ENCODE measurements at regions not wholly inside any gene's neighbourhood (a gene's known extent, or its start where the extent isn't known, plus 50 kb on each side); places are given as distances from the start of the nearest gene placed in this dataset.

DNA sequence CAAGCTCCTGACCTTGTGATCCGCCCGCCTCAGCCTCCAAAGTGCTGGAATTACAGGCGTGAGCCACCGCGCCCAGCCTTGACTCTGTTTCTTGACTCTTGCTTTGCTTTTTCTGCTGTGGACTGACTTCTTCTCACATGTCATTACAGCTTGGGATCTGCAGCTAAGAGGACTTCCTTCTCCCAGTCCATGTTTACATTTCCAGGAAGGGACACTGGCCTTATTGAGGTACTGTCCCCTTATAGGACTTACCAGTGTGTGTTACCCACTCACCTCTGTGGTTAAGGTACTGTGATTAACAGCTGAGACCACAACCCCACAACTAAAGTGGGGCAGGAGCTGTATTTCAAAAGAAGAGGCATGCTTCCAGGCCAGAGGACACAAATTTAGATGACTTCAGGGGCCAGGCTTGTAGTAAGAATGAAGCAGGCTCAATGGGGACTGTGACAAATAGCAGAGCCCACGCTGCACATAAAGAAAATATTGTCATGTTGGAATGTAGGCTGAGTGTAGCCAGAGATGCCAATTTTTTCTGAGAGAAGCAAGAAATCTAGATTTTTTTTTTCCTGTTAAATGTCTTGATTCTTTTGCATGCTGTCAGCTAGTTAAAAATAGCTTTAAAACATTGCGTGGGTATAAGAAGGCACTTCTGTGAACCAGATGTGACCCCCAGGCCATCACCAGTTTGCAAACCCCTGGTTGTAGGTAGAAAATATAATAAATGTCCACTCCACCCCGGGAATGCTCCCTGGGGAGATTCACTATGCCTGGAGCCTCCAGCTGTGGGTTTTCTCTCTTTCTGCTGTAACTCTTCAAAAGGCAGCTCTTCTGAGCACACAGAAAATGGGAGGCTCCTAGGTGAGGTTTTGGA is 75.0 kb downstream of the PTPDC1 start:
- DNase-seq (ENCODE audit: low read depth): no peak

DNA sequence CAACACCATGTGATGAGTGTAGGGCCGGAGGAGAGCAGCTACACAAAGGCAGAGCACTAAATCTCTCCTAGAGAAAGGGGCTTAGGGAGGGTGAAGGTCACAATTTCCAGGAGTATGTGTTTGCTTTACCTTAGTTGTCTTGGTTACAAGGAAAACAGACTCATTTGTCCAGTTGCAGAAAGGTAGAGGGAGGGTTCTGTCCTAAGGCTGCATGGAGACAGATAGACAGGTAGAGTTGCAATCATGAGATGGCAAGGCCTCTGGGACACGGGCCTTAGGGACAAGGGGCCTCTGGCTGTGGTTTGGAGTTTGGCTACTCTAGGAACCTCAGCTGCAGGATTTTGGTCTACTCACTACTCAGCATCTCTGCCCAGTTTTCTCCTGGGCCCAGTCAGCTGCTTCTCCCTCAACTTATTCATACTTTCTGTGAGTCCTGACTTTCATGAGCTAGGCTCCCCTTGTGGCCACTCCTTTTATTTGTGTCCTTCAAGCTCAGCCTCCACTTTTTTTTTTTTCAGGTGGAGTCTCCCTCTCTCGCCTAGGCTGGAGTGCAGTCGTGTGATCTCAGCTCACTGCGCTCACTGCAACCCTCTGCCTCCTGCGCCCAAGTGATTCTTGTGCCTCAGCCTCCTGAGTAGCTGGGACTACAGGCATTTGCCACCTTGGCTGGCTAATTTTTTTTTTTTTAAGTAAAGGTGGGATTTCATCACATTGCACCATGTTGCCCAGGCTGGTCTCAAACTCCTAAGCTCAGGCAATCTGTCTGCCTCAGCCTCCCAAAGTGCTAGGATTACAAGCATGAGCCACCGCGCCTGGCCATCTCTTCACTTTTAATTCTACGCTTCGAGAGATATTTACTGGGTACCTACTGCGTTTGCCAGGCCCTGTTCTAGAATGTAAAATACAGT is 76.6 kb downstream of the PTPDC1 start:
- no peak for DNase-seq (ENCODE audit: low read depth)

GRCh38 chr9:94161673-94162072 is 77.4 kb downstream of the PTPDC1 start:
- DNase-seq (ENCODE audit: low read depth): no peak

DNA sequence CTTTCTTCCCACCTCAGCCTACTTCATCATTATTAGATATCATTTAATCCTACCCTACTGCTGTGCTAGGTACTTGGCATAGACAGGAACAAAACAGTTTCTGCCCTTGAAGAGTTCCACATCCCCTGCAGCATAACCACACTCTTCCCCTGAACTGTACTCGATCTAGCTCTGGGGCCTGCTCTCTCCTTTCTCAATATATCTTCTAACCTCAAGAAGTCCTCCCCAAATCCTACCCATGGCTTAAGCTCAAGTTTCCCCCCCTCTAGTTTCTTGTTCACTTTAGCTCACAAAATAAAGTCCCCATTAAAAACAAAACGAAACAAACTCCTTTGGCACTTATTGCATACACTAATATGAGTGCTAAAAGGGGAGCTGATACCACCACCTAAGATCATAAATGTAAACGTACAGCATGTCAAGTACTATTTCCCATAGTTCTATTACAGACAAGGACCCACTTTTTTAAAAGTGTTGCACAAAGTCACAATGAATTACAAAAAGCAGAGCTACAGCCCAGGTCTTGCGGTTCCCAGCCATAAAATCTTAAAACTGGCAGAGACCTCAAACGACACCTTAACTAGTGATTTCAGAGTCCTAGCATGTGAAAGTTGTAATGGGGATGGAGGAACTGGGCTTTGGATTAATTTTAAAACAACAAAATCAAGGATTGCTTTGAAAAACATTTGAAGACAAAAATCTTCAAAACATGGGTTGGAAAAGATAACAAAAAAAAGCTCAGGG is 80.7 kb downstream of the PTPDC1 start:
- DNase-seq (ENCODE audit: low read depth): no peak

DNA sequence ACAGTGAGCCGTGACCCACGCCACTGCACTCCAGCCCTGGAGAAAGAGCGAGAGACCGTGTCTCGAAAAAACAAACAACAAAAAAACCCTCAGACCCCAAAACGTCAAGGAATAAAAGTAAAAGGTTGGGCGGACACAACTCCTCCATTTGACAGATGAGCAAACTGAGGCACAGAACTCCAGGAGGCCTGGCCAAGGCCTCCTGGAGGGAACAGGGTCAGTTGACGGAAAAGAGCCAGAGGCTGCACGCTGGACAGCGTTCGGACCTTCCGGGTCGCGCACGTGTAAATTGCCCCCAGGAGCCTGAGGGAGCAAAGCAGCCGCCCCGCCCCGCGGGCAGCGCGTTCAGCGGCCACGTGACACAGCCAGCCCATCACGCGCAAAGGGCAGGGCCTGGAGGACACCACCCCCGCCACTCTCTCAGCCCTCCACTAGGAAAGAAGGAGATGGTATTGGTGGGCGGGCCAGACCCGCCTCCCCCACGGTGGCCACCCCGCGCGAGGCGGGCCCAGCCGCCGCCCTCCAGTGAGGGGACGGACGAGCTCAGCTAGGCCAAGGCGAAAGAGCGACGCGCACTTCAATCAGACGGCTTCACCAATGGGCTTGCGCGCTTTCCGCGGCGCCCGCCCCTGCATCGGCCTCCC is 81.5 kb downstream of the PTPDC1 start:
- DNase-seq (ENCODE audit: low read depth): peak; percentile 90

- peak; percentile 90 for DNase-seq (ENCODE audit: low read depth)
Measured at GRCh38 chr9:94166236-94166975, 82.1 kb downstream of the PTPDC1 start.

DNA sequence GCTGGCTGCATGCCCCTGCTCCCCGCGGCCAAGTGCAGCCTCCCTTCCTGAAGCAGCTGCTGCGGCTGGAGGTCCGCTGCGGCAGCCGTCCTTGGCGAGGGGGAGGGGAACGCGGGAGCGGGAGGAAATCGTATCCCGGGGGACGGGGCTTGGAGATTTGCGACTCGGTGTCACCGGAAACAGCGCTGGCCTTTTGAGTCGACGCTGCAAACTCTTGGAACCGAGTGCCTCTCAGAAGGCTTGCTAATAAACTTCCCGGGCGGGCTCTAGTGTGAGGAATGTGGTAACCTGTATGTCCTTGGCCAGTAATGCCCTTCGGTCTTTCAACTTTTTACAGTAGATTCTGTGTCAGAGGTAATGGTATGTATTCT is 82.7 kb downstream of the PTPDC1 start:
- DNase-seq (ENCODE audit: low read depth): no peak

DNA sequence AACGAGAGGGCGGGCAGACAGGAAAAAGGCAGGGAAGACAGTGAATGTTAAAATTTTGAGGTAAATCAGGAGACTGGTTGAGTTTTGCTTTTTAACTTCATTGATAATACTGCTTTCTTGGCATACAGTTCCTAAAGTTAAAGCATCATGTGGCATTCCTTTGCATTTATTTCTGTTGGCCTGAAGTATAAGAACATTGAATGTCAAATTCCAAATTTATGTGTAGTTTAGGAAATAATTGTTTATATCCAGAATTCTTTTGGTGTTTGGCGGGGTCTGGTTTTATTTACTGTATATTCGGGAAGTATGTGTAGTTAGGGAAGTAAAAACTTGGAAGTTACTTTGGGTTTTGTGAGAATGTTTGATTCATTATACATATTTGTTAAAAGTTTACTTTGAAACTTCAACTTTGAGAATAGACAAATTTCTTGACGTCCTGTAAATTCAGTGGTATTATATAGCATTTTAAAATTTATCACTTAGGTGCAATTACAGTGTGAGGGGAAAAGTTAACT is 83.2 kb downstream of the PTPDC1 start:
- DNase-seq (ENCODE audit: low read depth): no peak

DNA sequence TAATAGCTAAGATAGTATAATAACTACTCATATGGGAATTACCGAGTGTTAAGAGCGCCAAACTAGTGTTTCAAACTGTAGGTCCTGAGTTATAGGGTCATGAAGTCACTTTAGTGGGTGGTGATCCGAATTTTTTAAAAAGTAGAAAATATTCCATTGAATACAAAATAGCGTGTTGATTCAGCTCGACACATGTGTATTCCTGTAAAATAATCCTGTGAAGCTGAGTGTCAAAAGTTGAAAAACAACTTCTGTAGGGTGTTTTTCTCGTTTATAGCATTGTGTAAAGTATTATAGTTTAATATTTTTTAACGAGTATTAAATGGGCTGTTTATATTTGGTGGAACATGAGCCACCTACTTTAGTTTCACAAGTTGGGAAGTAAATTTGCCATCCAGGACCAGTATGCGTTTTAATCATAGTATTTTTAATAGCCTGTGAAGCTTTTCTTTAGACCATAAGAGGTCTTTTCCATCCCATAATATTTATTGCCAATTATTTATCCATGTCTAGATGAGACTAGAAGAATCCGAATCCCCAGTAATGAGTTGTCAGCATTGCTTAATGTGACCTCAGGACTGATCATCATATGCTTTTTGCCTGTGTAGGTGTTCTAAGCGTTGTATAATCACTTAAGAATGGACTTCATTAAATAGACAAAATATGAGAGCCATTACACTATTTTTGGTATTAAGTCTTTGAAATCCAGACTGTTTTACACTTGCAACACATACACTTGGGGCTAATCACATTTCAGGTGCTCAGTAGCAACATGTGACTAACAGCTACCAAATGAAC is 84.1 kb downstream of the PTPDC1 start:
- no peak for DNase-seq (ENCODE audit: low read depth)

GRCh38 chr9:94169968-94170367 is 85.7 kb downstream of the PTPDC1 start:
- DNase-seq (ENCODE audit: low read depth): no peak

- DNase-seq (ENCODE audit: low read depth): no peak
Measured at GRCh38 chr9:94173632-94174031, 85.5 kb upstream of the ZNF169 start.

DNA sequence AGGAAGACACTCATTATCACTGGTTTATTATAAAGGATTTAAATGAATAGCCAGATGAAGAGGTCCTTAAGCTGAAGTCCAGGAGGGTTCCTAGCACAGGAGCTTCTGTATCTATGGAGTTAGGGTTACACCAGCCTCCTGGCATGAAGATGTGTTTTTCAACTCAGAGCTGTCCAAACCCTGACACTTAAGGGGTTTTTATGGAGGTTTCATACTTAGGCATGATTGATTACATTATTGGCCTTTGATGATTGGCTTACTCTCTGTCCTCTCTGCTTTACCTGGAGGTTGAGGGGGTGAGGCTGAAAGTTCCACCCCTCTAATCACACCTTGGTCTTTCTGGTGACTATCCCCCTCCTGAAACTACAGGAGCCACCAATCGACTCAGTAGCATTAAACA is 84.9 kb upstream of the ZNF169 start:
- no peak for DNase-seq (ENCODE audit: low read depth)

DNA sequence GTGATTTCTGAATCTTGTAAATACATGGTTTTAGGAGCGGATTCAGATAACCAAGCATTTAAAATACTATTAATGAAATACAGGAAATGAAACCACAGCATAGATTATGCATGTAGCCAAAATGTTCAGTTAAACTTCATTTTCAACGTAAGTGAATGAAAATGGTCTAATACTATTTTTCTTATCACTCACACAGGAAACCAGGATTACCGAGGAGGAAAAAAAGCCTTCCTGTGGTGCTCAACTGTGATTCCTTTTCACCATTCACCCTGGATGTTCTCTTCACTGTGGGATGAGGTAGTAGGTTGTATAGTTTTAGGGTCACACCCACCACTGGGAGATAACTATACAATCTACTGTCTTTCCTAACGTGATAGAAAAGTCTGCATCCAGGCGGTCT is 83.4 kb upstream of the ZNF169 start:
- DNase-seq (ENCODE audit: low read depth): no peak

DNA sequence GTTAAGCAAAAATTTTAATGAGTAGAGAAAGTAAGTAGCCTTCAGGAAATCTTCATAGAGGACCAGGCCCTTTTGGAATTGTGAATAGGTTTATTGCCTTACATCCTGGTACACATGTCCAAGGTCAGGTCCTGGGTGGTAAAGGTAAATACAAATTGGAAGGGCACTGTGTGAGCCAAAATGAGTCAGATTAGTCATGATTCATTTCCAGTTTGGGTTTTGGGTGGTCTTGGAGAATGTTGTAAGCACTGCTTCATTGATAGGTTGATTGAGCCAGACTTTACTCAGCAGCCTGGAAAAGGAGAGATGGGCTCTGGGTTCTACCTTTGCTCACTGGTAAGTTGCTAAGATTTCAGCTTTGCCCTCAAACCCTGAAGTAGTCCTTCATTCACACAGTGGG is 82.5 kb upstream of the ZNF169 start:
- DNase-seq (ENCODE audit: low read depth): no peak

DNA sequence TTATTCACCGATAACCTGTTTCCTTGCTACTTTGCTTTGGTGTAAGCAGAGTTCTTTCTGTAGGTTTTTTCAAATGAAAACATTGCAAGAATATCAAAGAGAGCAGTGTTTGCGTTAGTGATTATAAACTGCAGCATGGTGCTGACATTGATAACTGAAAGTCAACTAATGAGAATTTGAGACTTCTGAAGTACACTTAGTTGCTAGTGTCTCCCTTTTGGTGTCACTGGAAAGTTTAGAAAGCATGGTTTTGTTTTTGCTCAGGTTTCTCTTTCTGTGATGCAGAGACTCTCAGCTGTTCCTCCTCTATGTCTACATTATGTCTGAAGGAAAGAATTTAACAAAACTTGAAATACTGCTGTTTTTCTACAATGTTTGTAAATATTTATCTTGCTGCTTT is 80.2 kb upstream of the ZNF169 start:
- no peak for DNase-seq (ENCODE audit: low read depth)

- DNase-seq (ENCODE audit: low read depth): no peak
Measured at GRCh38 chr9:94181408-94182181, 77.5 kb upstream of the ZNF169 start.

DNA sequence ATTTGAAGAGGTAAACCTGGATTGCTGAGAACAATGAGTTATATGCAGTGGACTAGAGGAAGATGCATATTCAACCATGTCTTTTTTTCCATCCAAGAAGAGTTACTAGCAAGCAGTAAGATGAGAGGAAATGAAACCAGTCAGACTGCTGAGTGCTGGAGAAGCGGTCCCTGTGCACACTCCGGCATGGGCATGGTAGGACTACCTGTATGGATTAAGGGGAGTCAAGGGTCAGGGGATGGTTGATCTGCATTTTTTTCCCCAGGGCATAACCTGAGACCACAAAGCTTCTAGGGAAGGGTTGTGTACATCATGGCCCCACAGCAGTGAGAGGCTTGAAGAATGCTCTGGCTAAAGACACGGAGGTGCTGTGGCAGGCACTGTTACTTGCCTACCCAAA is 76.6 kb upstream of the ZNF169 start:
- DNase-seq (ENCODE audit: low read depth): no peak

DNA sequence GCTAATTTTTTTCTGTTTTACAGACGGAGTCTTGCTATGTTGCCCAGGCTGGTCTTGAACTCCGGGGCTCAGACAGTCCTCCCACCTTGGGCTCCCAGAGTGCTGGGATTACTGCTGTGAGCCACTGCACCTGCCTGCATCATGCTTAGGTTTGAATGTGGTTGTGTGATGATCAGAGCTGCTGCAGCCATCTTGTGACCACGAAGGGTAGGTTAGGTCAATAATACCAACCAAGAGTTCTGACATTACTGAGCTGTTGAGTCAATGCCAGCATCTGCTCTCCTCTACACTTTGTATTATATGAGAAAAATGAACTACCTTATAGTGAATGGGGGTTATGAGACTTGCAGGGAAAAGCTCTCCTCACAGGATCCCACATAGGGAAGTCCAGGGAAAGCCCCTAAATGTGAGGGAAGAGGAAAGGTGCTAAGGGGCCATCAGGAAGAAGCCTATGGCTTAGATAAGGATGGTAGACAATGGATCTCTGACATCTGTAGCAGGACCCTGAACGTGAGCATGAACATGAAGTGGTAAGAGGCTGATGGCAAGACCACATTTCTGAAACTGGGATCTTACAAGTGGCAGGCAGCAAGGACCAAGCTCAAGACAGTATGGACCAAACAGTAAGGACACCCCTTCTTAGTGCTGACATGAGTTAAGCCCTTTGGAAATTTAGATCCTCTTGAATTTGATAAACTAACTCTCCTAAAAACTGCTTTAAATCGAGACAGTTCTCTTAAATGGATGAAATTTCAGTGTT is 75.7 kb upstream of the ZNF169 start:
- no peak for DNase-seq (ENCODE audit: low read depth)

GRCh38 chr9:94188246-94188645 is 70.9 kb upstream of the ZNF169 start:
- no peak for DNase-seq (ENCODE audit: low read depth)

Measured in activated T-cell treated with anti-CD3 and anti-CD28 coated beads for 1 hour (primary cell).